ENCODE measurements at regions not wholly inside any gene's neighbourhood (a gene's known extent, or its start where the extent isn't known, plus 50 kb on each side); places are given as distances from the start of the nearest gene placed in this dataset.
A peak's percentile ranks its signal among the peaks of the same experiment; 100 is the strongest.
"Not testable (repeated sequence)": the region's sequence is repeated elsewhere in the genome, so short reads cannot be mapped to it uniquely, and the experiment has no call there.

DNA sequence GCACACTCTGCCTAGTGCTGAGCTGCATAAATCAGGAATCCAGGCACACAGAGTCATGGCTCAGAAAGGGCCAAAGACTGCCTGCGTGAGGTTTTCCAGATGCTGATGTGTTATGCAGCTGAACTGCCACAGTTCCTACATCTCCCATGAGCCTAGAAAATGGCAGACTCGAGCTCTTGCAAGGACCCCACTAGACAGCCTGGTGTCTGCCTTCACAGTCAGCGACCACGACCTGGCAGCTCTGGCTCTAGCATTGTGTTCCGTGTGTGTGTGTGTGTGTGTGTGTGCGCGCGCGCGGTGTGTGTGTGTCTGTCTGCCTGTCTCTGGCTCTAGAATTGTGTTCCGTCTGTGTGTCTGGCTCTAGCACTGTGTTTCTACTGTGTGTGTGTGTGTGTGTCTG, 203.6 kb upstream of the AGTR2 start:
- no peak for FAIRE-seq
- no peak for DNase-seq (ENCODE audit: insufficient read length, low spot score)
- no peak for TF ChIP-seq SPI1 (IDR thresholded peaks at IDR 0.05; ENCODE audit: low read depth, low read length)
- TF ChIP-seq TAF1 (IDR thresholded peaks at IDR 0.05; ENCODE audit: low read depth, low read length) = no peak
- TF ChIP-seq PAX5 (IDR thresholded peaks at IDR 0.05; ENCODE audit: insufficient read depth, low read length, severe bottlenecking) = no peak
- no peak for TF ChIP-seq POU2F2 (IDR thresholded peaks at IDR 0.05; ENCODE audit: low read depth, low read length)

DNA sequence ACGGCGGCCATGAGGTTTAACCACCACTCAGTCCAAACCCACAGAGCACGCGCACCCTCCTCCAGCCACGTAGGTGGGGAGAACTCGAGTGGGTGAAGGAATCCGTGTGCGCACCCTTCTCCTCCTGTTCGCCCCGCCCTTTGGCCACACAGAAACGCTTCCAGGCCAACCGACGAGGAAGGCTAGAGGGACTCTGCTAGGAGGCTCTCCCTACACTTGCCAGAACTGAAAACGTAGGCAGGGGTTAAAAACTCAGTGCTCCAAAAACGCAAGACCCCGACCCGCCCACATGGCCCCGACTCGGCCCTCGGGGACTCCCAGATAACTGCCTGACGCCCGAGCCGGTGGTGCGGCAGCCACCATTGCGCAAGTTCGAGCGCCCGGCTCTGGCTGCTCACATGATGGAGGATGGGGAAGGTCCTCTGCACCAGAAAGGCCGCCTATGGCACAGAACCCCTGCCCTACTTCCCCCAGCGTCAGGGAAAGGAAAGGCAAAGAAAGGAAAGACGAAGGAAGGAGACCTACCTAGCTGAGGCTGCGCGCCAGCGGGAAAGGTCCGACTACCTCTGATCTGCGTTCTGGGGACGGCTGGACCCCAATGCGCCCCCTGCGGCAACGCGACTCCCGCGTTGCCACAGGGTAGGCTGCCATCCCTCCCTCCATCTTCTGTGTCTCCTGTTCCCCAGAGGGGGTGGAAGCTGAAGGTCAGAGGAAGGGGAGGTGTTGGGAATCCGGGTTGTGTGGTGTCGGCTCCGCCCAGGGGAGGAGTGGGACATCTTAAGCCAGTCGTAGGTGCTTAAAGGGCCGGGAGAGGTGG, 201.9 kb upstream of the AGTR2 start:
- FAIRE-seq (peak; percentile 5), DNase-seq (ENCODE audit: insufficient read length, low spot score) (no peak)
- TF ChIP-seq SPI1 (IDR thresholded peaks at IDR 0.05; ENCODE audit: low read depth, low read length) (no peak), PAX5 (IDR thresholded peaks at IDR 0.05; ENCODE audit: insufficient read depth, low read length, severe bottlenecking) (no peak), POLR2A (IDR thresholded peaks at IDR 0.05; ENCODE audit: low read depth, low read length) (no peak), TAF1 (IDR thresholded peaks at IDR 0.05; ENCODE audit: low read depth, low read length) (0 out of 2 replicates have a peak, but pooled peaks have one; percentile 13), POU2F2 (IDR thresholded peaks at IDR 0.05; ENCODE audit: low read depth, low read length) (no peak)

DNA sequence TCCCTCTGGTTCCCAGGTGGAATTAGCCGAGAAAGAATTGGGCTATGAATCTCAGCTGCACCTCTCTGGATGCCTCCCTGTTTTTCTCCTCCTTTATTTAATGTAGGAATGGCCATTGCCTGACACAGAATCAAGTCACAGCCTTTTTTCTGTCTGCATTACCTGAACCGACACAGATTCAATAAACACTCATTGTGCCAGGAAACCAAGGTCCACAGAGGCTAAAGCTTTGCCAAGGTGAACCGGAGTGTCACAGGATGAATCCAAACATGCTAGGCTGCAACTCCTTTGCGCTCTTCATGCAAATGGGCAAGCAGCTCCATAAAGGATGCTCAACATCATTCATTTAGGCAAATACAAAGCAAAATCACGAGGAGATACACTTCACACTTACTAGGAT, 199.8 kb upstream of the AGTR2 start:
- DNase-seq (ENCODE audit: insufficient read length, low spot score) = no peak
- FAIRE-seq = no peak
- no peak for TF ChIP-seq POU2F2 (IDR thresholded peaks at IDR 0.05; ENCODE audit: low read depth, low read length)
- TF ChIP-seq POLR2A (IDR thresholded peaks at IDR 0.05; ENCODE audit: low read depth, low read length) = no peak
- no peak for TF ChIP-seq TAF1 (IDR thresholded peaks at IDR 0.05; ENCODE audit: low read depth, low read length)
- TF ChIP-seq PAX5 (IDR thresholded peaks at IDR 0.05; ENCODE audit: insufficient read depth, low read length, severe bottlenecking) = no peak
- TF ChIP-seq SPI1 (IDR thresholded peaks at IDR 0.05; ENCODE audit: low read depth, low read length) = no peak
- no peak for TF ChIP-seq POLR2AphosphoS5 (IDR thresholded peaks at IDR 0.05; ENCODE audit: low read depth, low read length)

DNA sequence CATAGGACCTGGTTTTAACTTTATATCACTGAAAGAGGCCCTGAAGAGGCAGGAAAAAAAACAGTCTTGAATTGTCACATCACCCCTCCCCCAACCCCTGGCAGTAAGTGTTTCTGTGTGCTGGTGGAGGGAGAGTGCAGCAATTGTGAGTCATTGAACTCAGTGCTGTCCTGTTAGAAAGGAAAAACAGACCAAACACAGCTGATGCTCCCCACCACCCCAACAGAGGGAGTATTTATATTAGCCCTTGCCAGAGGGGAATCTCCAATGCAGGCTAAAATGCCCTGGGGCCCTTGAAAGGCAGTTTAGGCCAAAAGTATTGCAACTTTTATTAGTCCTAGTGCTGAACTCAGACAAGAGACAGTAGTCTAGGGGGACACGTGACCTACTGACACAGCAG, 197.8 kb upstream of the AGTR2 start:
- FAIRE-seq = no peak
- TF ChIP-seq POLR2AphosphoS5 (IDR thresholded peaks at IDR 0.05; ENCODE audit: low read depth, low read length) = no peak
- TF ChIP-seq POU2F2 (IDR thresholded peaks at IDR 0.05; ENCODE audit: low read depth, low read length) = no peak
- TF ChIP-seq SPI1 (IDR thresholded peaks at IDR 0.05; ENCODE audit: low read depth, low read length) = no peak
- no peak for TF ChIP-seq POLR2A (IDR thresholded peaks at IDR 0.05; ENCODE audit: low read depth, low read length)
- no peak for TF ChIP-seq PAX5 (IDR thresholded peaks at IDR 0.05; ENCODE audit: insufficient read depth, low read length, severe bottlenecking)
- TF ChIP-seq TAF1 (IDR thresholded peaks at IDR 0.05; ENCODE audit: low read depth, low read length) = no peak
- DNase-seq (ENCODE audit: insufficient read length, low spot score) = no peak

DNA sequence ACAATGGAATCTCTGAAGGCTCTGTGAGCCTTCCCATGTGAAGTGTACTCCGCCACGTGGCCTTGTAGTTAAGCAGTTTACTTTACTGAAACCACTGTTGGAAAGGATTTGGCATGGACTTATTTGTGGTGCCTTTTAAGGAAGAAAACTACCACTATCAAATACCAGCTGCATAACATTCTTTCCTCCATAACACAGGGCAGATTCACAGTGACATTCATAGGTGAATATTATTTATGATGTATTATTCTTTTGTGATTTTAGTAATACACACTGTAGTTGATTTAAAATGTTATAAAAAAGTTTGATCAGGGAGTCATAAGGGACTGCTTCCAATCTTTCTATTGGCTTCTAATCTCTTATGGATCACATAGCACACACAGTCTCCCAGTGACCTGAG, 192.5 kb upstream of the AGTR2 start:
- FAIRE-seq = no peak
- TF ChIP-seq PAX5 (IDR thresholded peaks at IDR 0.05; ENCODE audit: insufficient read depth, low read length, severe bottlenecking) (no peak), SPI1 (IDR thresholded peaks at IDR 0.05; ENCODE audit: low read depth, low read length) (no peak), POLR2AphosphoS5 (IDR thresholded peaks at IDR 0.05; ENCODE audit: low read depth, low read length) (no peak), TAF1 (IDR thresholded peaks at IDR 0.05; ENCODE audit: low read depth, low read length) (no peak), POLR2A (IDR thresholded peaks at IDR 0.05; ENCODE audit: low read depth, low read length) (no peak), POU2F2 (IDR thresholded peaks at IDR 0.05; ENCODE audit: low read depth, low read length) (no peak)

DNA sequence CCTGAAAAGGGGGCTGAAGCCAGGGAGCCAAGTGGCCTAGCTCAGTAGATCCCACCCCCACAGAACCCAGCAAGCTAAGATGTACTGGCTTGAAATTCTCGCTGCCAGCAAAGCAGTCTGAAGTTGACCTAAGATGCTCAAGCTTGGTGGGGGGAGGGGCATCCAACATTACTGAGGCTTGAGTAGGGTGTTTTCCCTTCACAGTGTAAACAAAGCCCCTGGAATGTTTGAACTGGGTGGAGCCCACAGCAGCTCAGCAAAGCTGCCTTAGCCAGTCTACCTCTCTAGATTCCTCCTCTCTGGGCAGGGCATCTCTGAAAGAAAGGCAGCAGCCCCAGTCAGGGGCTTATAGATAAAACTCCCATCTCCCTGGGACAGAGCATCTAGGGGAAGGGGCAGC, 187.4 kb upstream of the AGTR2 start:
- DNase-seq (ENCODE audit: insufficient read length, low spot score); FAIRE-seq: not testable (repeated sequence)

More for the DNA sequence above, 192.5 kb upstream of the AGTR2 start:
- DNase-seq (ENCODE audit: insufficient read length, low spot score) = no peak

DNA sequence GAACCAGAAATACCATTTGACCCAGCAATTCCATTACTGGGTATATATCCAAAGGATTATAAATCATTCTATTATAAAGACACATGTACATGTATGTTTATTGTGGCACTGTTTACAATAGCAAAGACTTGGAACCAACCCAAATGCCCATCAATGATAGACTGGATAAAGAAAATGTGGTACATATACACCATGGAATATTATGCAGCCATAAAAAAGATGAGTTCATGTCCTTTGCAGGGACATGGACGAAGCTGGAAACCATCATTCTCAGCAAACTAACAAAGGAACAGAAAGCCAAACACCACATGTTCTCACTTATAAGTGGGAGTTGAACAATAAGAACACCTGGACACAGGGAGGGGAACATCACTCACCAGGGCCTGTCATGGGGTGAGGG, 183.1 kb upstream of the AGTR2 start:
- not testable (repeated sequence) for DNase-seq (ENCODE audit: insufficient read length, low spot score); FAIRE-seq

DNA sequence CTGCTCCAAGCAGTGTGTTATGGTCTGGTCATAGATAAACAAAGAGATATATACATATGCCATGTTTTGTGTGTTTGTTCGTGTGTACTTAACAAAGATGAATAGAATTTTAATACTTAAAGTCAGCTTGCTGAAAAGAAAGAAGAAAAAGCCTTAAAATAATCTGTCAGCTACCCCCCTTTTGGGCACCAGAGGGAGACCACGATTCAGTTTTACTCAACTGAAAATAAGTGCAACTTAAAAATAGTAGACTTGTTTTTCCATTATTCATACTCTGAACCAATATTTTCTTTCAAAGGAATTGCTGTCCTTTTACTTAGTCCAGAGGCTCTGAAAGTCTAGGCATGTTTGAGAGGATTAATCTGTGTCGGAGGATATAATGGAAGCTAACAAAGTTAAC, 181.7 kb upstream of the AGTR2 start:
- DNase-seq (ENCODE audit: insufficient read length, low spot score) (no peak), FAIRE-seq (peak; percentile 77)
- no peak for TF ChIP-seq PAX5 (IDR thresholded peaks at IDR 0.05; ENCODE audit: insufficient read depth, low read length, severe bottlenecking)
- no peak for TF ChIP-seq POU2F2 (IDR thresholded peaks at IDR 0.05; ENCODE audit: low read depth, low read length)
- TF ChIP-seq SPI1 (IDR thresholded peaks at IDR 0.05; ENCODE audit: low read depth, low read length) = no peak
- no peak for TF ChIP-seq POLR2A (IDR thresholded peaks at IDR 0.05; ENCODE audit: low read depth, low read length)
- TF ChIP-seq TAF1 (IDR thresholded peaks at IDR 0.05; ENCODE audit: low read depth, low read length) = no peak
- no peak for TF ChIP-seq POLR2AphosphoS5 (IDR thresholded peaks at IDR 0.05; ENCODE audit: low read depth, low read length)

DNA sequence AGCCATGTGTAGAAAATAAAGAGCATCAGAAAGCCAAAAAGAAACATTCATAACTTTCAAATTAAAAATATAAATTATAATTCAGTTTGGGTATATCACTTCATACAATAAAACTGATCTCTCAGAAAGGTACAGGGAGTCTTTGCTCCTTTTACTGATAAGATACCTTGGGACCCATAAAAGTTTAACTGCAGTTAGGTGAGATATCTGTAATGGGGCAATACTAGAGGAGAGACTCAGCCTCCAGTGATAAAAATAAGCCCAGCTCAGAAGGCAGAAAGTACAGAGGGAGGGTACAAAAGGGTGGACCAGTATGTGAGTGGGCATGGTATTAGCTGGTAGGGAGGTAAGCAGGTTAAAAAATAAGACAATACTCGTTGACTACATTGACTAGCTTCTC, 180.9 kb upstream of the AGTR2 start:
- FAIRE-seq = no peak
- no peak for TF ChIP-seq SPI1 (IDR thresholded peaks at IDR 0.05; ENCODE audit: low read depth, low read length)
- TF ChIP-seq TAF1 (IDR thresholded peaks at IDR 0.05; ENCODE audit: low read depth, low read length) = no peak
- no peak for TF ChIP-seq POU2F2 (IDR thresholded peaks at IDR 0.05; ENCODE audit: low read depth, low read length)
- no peak for TF ChIP-seq POLR2AphosphoS5 (IDR thresholded peaks at IDR 0.05; ENCODE audit: low read depth, low read length)
- TF ChIP-seq PAX5 (IDR thresholded peaks at IDR 0.05; ENCODE audit: insufficient read depth, low read length, severe bottlenecking) = no peak
- TF ChIP-seq POLR2A (IDR thresholded peaks at IDR 0.05; ENCODE audit: low read depth, low read length) = no peak

DNA sequence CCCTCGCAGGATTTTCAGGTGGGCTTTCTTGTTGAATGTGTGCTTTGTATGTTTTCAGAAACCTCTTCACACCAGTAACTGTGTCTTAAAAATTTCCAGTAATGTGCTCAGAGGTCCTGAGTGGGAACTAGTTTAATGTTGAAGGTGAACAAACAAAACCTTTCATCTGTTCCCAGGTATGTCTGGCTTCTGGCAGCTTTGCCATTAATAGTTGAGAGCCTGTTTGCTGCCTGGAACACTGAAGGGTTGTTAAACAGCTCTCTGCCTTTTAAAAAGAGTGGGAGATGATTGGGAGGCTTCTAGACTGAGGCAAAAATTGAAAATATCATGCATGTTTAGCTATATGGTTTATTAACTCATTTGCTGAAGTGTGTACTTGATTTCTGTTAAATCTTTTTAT, 161.2 kb upstream of the AGTR2 start:
- FAIRE-seq = peak; percentile 76
- no peak for DNase-seq (ENCODE audit: insufficient read length, low spot score)
- TF ChIP-seq POU2F2 (IDR thresholded peaks at IDR 0.05; ENCODE audit: low read depth, low read length) (no peak), SPI1 (IDR thresholded peaks at IDR 0.05; ENCODE audit: low read depth, low read length) (no peak), PAX5 (IDR thresholded peaks at IDR 0.05; ENCODE audit: insufficient read depth, low read length, severe bottlenecking) (no peak), POLR2A (IDR thresholded peaks at IDR 0.05; ENCODE audit: low read depth, low read length) (no peak), POLR2AphosphoS5 (IDR thresholded peaks at IDR 0.05; ENCODE audit: low read depth, low read length) (no peak), TAF1 (IDR thresholded peaks at IDR 0.05; ENCODE audit: low read depth, low read length) (no peak)

More for the DNA sequence above, 180.9 kb upstream of the AGTR2 start:
- no peak for DNase-seq (ENCODE audit: insufficient read length, low spot score)

All from GM12891 (cell line).